ENCODE measurements at regions not wholly inside any gene's neighbourhood (a gene's known extent, or its start where the extent isn't known, plus 50 kb on each side); places are given as distances from the start of the nearest gene placed in this dataset.

GRCh38 chr12:116442304-116442703 lies 116.9 kb upstream of the MAP1LC3B2 start:
- TF ChIP-seq CTCF (IDR thresholded peaks at IDR 0.05) (no peak), POLR2A (IDR thresholded peaks at IDR 0.05) (no peak)

Measured in lower leg skin (tissue), 3 donors.